HUES48 (cell line): ENCODE measurements at regions not wholly inside any gene's neighbourhood (a gene's known extent, or its start where the extent isn't known, plus 50 kb on each side); places are given as distances from the start of the nearest gene placed in this dataset.

Experiments used
- H3K27ac ChIP-seq: one replicate; pipeline ENCODE4 v1.7.0; 2013; ENCODE audit warnings: low read depth, low read length, inconsistent platforms
- H3K27me3 ChIP-seq: 2 replicates; pipeline ENCODE4 v1.6.1; 2013; ENCODE audit warnings: mild to moderate bottlenecking, low read length; ENCODE audit not compliant: control insufficient read depth, insufficient read depth
- H3K36me3 ChIP-seq: 2 replicates; pipeline ENCODE4 v1.6.1; 2013; ENCODE audit warnings: low read length; ENCODE audit not compliant: control insufficient read depth, insufficient read depth
- H3K4me1 ChIP-seq: 2 replicates; pipeline ENCODE4 v1.6.1; 2013; ENCODE audit warnings: mild to moderate bottlenecking, low read length; ENCODE audit not compliant: control insufficient read depth, insufficient read depth
- H3K4me3 ChIP-seq: 2 replicates; pipeline ENCODE4 v1.5.1; 2013; ENCODE audit warnings: mild to moderate bottlenecking, low read depth, low read length
- H3K9ac ChIP-seq: 2 replicates; pipeline ENCODE4 v1.6.1; 2013; ENCODE audit warnings: mild to moderate bottlenecking, low read depth, low read length, moderate library complexity
- H3K9me3 ChIP-seq: 2 replicates; pipeline ENCODE4 v1.6.1; 2013; ENCODE audit warnings: low read length; ENCODE audit not compliant: control insufficient read depth, insufficient read depth

- Histone ChIP-seq H3K27me3 (no peaks in the 10 kb centered on the region), H3K4me3 (no peak overlapping the region), H3K9ac (no peak overlapping the region), H3K9me3 (no peaks in the 10 kb centered on the region), H3K27ac (no peak overlapping the region), H3K36me3 (no peaks in the 10 kb centered on the region), H3K4me1 (peaks cover 22% of the 10 kb centered on the region)
Measured at GRCh38 chr10:117894339-117894738, 152.4 kb downstream of the RAB11FIP2 start.

- H3K27me3 ChIP-seq = no peaks in the 10 kb centered on the region
- H3K4me1 ChIP-seq = peaks cover 26% of the 10 kb centered on the region
- no peak overlapping the region for H3K4me3 ChIP-seq
- H3K9ac ChIP-seq = no peak overlapping the region
- H3K27ac ChIP-seq = no peak overlapping the region
- H3K36me3 ChIP-seq = no peaks in the 10 kb centered on the region
- no peaks in the 10 kb centered on the region for H3K9me3 ChIP-seq
Measured at GRCh38 chr10:117896517-117896916, 150.2 kb downstream of the RAB11FIP2 start.

- no peaks in the 10 kb centered on the region for H3K27me3 ChIP-seq
- no peaks in the 10 kb centered on the region for H3K9me3 ChIP-seq
- H3K36me3 ChIP-seq = no peaks in the 10 kb centered on the region
- H3K9ac ChIP-seq = no peak overlapping the region
- no peak overlapping the region for H3K4me3 ChIP-seq
- no peak overlapping the region for H3K27ac ChIP-seq
- peaks cover 16% of the 10 kb centered on the region for H3K4me1 ChIP-seq
Measured at GRCh38 chr10:117899181-117899683, 147.5 kb downstream of the RAB11FIP2 start.

- H3K27me3 ChIP-seq = no peaks in the 10 kb centered on the region
Measured at GRCh38 chr10:117900280-117900679, 146.5 kb downstream of the RAB11FIP2 start.

GRCh38 chr10:117903854-117904253 lies 142.9 kb downstream of the RAB11FIP2 start:
- Histone ChIP-seq H3K9me3 (no peaks in the 10 kb centered on the region), H3K9ac (no peak overlapping the region), H3K27me3 (no peaks in the 10 kb centered on the region), H3K4me1 (peaks cover 9% of the 10 kb centered on the region), H3K4me3 (no peak overlapping the region), H3K27ac (no peak overlapping the region), H3K36me3 (no peaks in the 10 kb centered on the region)

More at GRCh38 chr10:117900280-117900679, 146.5 kb downstream of the RAB11FIP2 start:
- no peaks in the 10 kb centered on the region for H3K9me3 ChIP-seq
- no peaks in the 10 kb centered on the region for H3K36me3 ChIP-seq
- H3K27ac ChIP-seq = no peak overlapping the region
- no peak overlapping the region for H3K9ac ChIP-seq
- H3K4me3 ChIP-seq = no peak overlapping the region
- H3K4me1 ChIP-seq = peaks cover 13% of the 10 kb centered on the region

DNA sequence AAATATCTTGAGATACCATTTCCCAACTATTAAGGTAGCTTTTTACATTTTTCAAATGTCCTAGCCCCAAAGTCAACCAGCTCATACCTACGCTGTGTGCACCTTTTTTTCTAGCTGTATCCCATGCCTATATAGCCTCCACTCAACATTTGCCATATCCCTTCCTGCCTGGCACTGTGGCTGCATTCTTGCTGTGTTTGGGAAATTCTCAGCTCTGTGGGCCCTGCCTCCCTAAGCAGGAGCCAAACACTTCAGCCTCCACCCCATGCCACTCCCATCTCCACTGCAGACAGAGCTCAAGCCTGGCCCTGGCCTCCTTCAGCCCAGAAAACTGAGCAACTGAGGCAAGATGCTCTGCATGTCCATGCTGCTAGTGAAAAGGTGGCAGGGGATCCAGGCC lies 141.3 kb downstream of the RAB11FIP2 start:
- no peaks in the 10 kb centered on the region for H3K36me3 ChIP-seq
- H3K4me1 ChIP-seq = no peaks in the 10 kb centered on the region
- no peaks in the 10 kb centered on the region for H3K27me3 ChIP-seq
- no peak overlapping the region for H3K27ac ChIP-seq
- no peaks in the 10 kb centered on the region for H3K9me3 ChIP-seq
- no peak overlapping the region for H3K4me3 ChIP-seq
- H3K9ac ChIP-seq = no peak overlapping the region

DNA sequence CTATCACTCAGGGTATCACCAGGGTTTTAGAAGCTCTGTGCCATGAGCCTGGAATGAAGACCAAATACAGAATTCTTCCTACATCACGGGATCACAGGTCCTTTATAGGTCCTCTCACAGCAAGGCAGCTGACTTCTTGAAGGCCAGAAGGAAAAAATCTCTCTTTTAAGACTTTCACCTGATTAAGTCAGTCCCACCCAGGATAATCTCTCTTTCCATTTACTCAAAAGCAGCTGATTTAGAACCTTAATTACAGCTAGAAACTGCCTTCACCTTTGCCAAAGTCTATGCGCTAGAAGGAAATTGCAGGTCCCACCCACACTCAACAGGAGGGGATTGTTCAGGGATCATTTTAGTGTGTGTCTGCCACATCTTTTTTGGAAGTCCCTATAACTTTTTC lies 135.1 kb downstream of the RAB11FIP2 start:
- Histone ChIP-seq H3K4me3 (no peak overlapping the region), H3K9ac (no peak overlapping the region), H3K36me3 (no peaks in the 10 kb centered on the region), H3K27me3 (no peaks in the 10 kb centered on the region), H3K4me1 (no peaks in the 10 kb centered on the region), H3K9me3 (no peaks in the 10 kb centered on the region), H3K27ac (no peak overlapping the region)

- no peak overlapping the region for H3K9ac ChIP-seq
- H3K27me3 ChIP-seq = no peaks in the 10 kb centered on the region
- no peaks in the 10 kb centered on the region for H3K4me1 ChIP-seq
- no peak overlapping the region for H3K4me3 ChIP-seq
- no peak overlapping the region for H3K27ac ChIP-seq
- no peaks in the 10 kb centered on the region for H3K36me3 ChIP-seq
- H3K9me3 ChIP-seq = no peaks in the 10 kb centered on the region
Measured at GRCh38 chr10:117914334-117914733, 132.4 kb downstream of the RAB11FIP2 start.

DNA sequence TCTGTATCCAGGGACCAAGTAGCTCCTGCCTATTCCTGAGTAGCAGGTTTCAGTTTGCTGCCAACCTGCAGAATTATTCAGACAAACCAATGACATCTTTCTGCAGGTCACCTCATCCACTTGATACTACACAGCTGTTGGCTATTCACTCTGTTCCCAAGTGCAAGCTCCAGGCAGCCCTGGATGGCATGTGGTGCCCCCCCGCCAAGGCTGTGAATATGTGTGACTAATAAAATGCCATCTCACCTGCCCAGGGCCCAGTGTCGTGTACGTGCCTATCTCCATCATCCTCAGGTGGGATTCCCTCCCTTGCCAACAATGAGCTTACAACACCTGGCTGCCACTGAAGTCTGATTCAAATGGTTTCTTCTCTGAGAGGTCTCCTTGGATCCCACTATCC lies 125.8 kb downstream of the RAB11FIP2 start:
- no peak overlapping the region for H3K4me3 ChIP-seq
- no peak overlapping the region for H3K9ac ChIP-seq
- H3K4me1 ChIP-seq = no peaks in the 10 kb centered on the region
- H3K27ac ChIP-seq = no peak overlapping the region
- H3K36me3 ChIP-seq = no peaks in the 10 kb centered on the region
- no peaks in the 10 kb centered on the region for H3K9me3 ChIP-seq
- H3K27me3 ChIP-seq = no peaks in the 10 kb centered on the region

- Histone ChIP-seq H3K27me3 (no peaks in the 10 kb centered on the region), H3K9ac (no peak overlapping the region), H3K4me1 (no peaks in the 10 kb centered on the region), H3K36me3 (no peaks in the 10 kb centered on the region), H3K4me3 (no peak overlapping the region), H3K27ac (no peak overlapping the region), H3K9me3 (no peaks in the 10 kb centered on the region)
Measured at GRCh38 chr10:117921421-117921820, 125.3 kb downstream of the RAB11FIP2 start.

DNA sequence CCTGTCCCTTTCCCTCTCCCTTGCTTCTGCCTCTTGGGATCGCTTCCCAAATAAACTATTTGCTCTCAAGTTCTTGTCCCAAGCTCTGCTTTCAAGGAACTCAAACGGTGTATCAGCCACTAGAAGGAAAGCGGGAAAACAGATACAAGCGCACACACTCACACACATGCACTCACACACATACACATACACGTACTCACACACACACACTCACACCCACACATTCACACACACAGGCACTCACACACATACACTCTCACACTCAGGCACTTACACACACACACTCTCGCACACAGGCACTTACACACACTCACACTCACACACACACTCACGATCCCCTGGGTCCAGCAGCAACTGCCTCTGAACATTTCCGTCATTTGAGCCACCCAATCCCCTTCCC lies 121.9 kb downstream of the RAB11FIP2 start:
- no peaks in the 10 kb centered on the region for H3K36me3 ChIP-seq
- H3K4me1 ChIP-seq = peaks cover 8% of the 10 kb centered on the region
- H3K27ac ChIP-seq = no peak overlapping the region
- no peaks in the 10 kb centered on the region for H3K9me3 ChIP-seq
- H3K4me3 ChIP-seq = no peak overlapping the region
- H3K27me3 ChIP-seq = no peaks in the 10 kb centered on the region
- no peak overlapping the region for H3K9ac ChIP-seq

GRCh38 chr10:117925369-117925768 lies 121.4 kb downstream of the RAB11FIP2 start:
- peaks cover 9% of the 10 kb centered on the region for H3K4me1 ChIP-seq
- no peaks in the 10 kb centered on the region for H3K9me3 ChIP-seq
- H3K27me3 ChIP-seq = no peaks in the 10 kb centered on the region
- no peaks in the 10 kb centered on the region for H3K36me3 ChIP-seq
- H3K9ac ChIP-seq = no peak overlapping the region
- no peak overlapping the region for H3K4me3 ChIP-seq
- H3K27ac ChIP-seq = no peak overlapping the region
